Lower lobe of right lung (tissue), 2 donors: ENCODE measurements at regions not wholly inside any gene's neighbourhood (a gene's known extent, or its start where the extent isn't known, plus 50 kb on each side); places are given as distances from the start of the nearest gene placed in this dataset.

Experiments used
- ATAC-seq, 2 donors: fragments of 200-7000 bp; cut with Tn5 transposase; one replicate each; pipeline ENCODE4 v1.9.1; 2020 to 2022; ENCODE audit warnings: mild to moderate bottlenecking in 2 of 2, moderate library complexity in 2 of 2
- DNase-seq: peaks from one replicate; pipeline ENCODE4 v3.0.0-alpha.2; 2020
- H3K27ac ChIP-seq: fragments of 200-600 bp; one replicate; pipeline ENCODE4 v1.8.0; 2022
- H3K27me3 ChIP-seq: fragments of 200-600 bp; one replicate; pipeline ENCODE4 v1.8.0; 2022; ENCODE audit warnings: low read depth
- H3K36me3 ChIP-seq: fragments of 200-600 bp; one replicate; pipeline ENCODE4 v1.8.0; 2022; ENCODE audit warnings: mild to moderate bottlenecking
- H3K4me1 ChIP-seq: fragments of 200-600 bp; one replicate; pipeline ENCODE4 v1.8.0; 2022
- H3K4me3 ChIP-seq: fragments of 200-600 bp; one replicate; pipeline ENCODE4 v1.8.0; 2022; ENCODE audit warnings: mild to moderate bottlenecking
- H3K9me3 ChIP-seq: fragments of 200-600 bp; one replicate; pipeline ENCODE4 v1.8.0; 2022
- CTCF ChIP-seq: fragments of 200-600 bp; IDR thresholded peaks from one replicate; pipeline ENCODE4 v1.8.0; 2022; ENCODE audit warnings: antibody characterized with exemption, mild to moderate bottlenecking
- intact Hi-C: fragments of 100-400 bp; cut with DNase I; formaldehyde crosslinking; loops from one replicate; pipeline ENCODE4 v1.11.0; 2022
- donor health status: DM: no; HTN: yes; CAD: no; lungs with severe emphysema.

- peaks cover 6% of the 10 kb centered on the region for H3K9me3 ChIP-seq
- no peak for TF ChIP-seq CTCF
- intact Hi-C loops: no loop called here
Observed at GRCh38 chr7:37633048-37633447, 50.5 kb upstream of the GPR141 start.

More at GRCh38 chr7:37633048-37633447, 50.5 kb upstream of the GPR141 start:
- no peaks in the 10 kb centered on the region for H3K27me3 ChIP-seq
- H3K4me3 ChIP-seq: no peak overlapping the region
- no peaks in the 10 kb centered on the region for H3K4me1 ChIP-seq
- H3K27ac ChIP-seq: no peak overlapping the region
- ATAC-seq: no peak
- no peaks in the 10 kb centered on the region for H3K36me3 ChIP-seq
- DNase-seq: no peak
